Neuronal stem cell (in vitro differentiated cells): ENCODE measurements at regions not wholly inside any gene's neighbourhood (a gene's known extent, or its start where the extent isn't known, plus 50 kb on each side); places are given as distances from the start of the nearest gene placed in this dataset.
A peak's percentile ranks its signal among the peaks of the same experiment; 100 is the strongest.
"Not testable (repeated sequence)": the region's sequence is repeated elsewhere in the genome, so short reads cannot be mapped to it uniquely, and the experiment has no call there.

Experiments used
- DNase-seq: peaks from one replicate; pipeline ENCODE4 v3.0.0-alpha.2; 2013; ENCODE audit warnings: low spot score
- H2AFZ ChIP-seq: one replicate; pipeline ENCODE4 v1.6.1; 2013; ENCODE audit warnings: mild to moderate bottlenecking, low read length, inconsistent platforms
- H2AK5ac ChIP-seq: 2 replicates; pipeline ENCODE4 v1.6.1; 2013; ENCODE audit warnings: low read depth, mild to moderate bottlenecking, inconsistent platforms, low read length, moderate library complexity, mixed read lengths
- H2BK120ac ChIP-seq: 2 replicates; pipeline ENCODE4 v1.6.1; 2013; ENCODE audit warnings: low read depth, mild to moderate bottlenecking, inconsistent platforms, low read length, moderate library complexity, mixed read lengths
- H2BK12ac ChIP-seq: one replicate; pipeline ENCODE4 v1.6.1; 2013; ENCODE audit warnings: low read length, inconsistent platforms
- H2BK15ac ChIP-seq: 2 replicates; pipeline ENCODE4 v1.6.1; 2013; ENCODE audit warnings: mild to moderate bottlenecking, low read length, inconsistent platforms, mixed read lengths
- H2BK5ac ChIP-seq: one replicate; pipeline ENCODE4 v1.6.1; 2013; ENCODE audit warnings: inconsistent platforms, mild to moderate bottlenecking, low read length, moderate library complexity
- H3K14ac ChIP-seq: one replicate; pipeline ENCODE4 v1.6.1; 2013; ENCODE audit warnings: low read length, inconsistent platforms
- H3K18ac ChIP-seq: 2 replicates; pipeline ENCODE4 v1.6.1; 2013; ENCODE audit warnings: low read length, inconsistent platforms
- H3K23ac ChIP-seq: 2 replicates; pipeline ENCODE4 v1.6.1; 2013; ENCODE audit warnings: low read depth, mild to moderate bottlenecking, mixed read lengths, low read length, inconsistent platforms; ENCODE audit not compliant: poor library complexity
- H3K27ac ChIP-seq: replicated peaks from 3 replicates; pipeline ENCODE4 v1.5.1; 2013; ENCODE audit warnings: low read length, inconsistent platforms
- H3K27me3 ChIP-seq, 3 experiments: 2 replicates each; pipeline ENCODE4 v1.6.1; 2013; ENCODE audit warnings: low read length in 3 of 3, mild to moderate bottlenecking in 2 of 3, inconsistent platforms in 1 of 3, low read depth in 1 of 3, mixed read lengths in 1 of 3, moderate library complexity in 1 of 3; ENCODE audit not compliant: control insufficient read depth in 3 of 3, insufficient read depth in 3 of 3
- H3K36me3 ChIP-seq, 2 donors: replicated peaks in 1 of 2; 2 replicates each; pipeline ENCODE4 v1.6.1; 2013; ENCODE audit warnings: low read length in 2 of 2; ENCODE audit not compliant: control insufficient read depth in 2 of 2, insufficient read depth in 2 of 2
- H3K4ac ChIP-seq: 2 replicates; pipeline ENCODE4 v1.6.1; 2013; ENCODE audit warnings: inconsistent platforms, mild to moderate bottlenecking, low read length, moderate library complexity
- H3K4me1 ChIP-seq, 2 donors: 1 replicate in 1 of 2; 2 replicates in 1 of 2; pipeline ENCODE4 v1.6.1; 2013; ENCODE audit warnings: low read length in 2 of 2, low read depth in 1 of 2; ENCODE audit not compliant: control insufficient read depth in 2 of 2, insufficient read depth in 1 of 2
- H3K4me2 ChIP-seq: one replicate; pipeline ENCODE4 v1.6.1; 2013; ENCODE audit warnings: mild to moderate bottlenecking, low read length, inconsistent platforms; ENCODE audit not compliant: insufficient read depth, poor library complexity, severe bottlenecking
- H3K4me3 ChIP-seq, 2 donors: 2 replicates each; pipeline ENCODE4 v1.5.1; 2013; ENCODE audit warnings: low read length in 2 of 2, mild to moderate bottlenecking in 2 of 2, inconsistent platforms in 1 of 2, moderate library complexity in 1 of 2
- H3K79me1 ChIP-seq: one replicate; pipeline ENCODE4 v1.6.1; 2013; ENCODE audit warnings: low read depth, mild to moderate bottlenecking, inconsistent platforms, low read length, moderate library complexity
- H3K9ac ChIP-seq: one replicate; pipeline ENCODE4 v1.6.1; 2013; ENCODE audit warnings: mild to moderate bottlenecking, low read depth, low read length, inconsistent platforms; ENCODE audit not compliant: poor library complexity
- H3K9me3 ChIP-seq, 2 donors: replicated peaks in 1 of 2; 2 replicates each; pipeline versions ENCODE3 to v1.6.1; 2013; ENCODE audit warnings: low read length in 2 of 2, mild to moderate bottlenecking in 2 of 2, inconsistent platforms in 1 of 2, low read depth in 1 of 2, mixed read lengths in 1 of 2, moderate library complexity in 1 of 2; ENCODE audit not compliant: control insufficient read depth in 2 of 2, insufficient read depth in 1 of 2
- H4K8ac ChIP-seq: one replicate; pipeline ENCODE4 v1.6.1; 2013; ENCODE audit warnings: low read depth, mild to moderate bottlenecking, inconsistent platforms, low read length, moderate library complexity
- H4K91ac ChIP-seq: one replicate; pipeline ENCODE4 v1.6.1; 2013; ENCODE audit warnings: low read length, low read depth, mild to moderate bottlenecking, inconsistent platforms; ENCODE audit not compliant: poor library complexity
- WGBS, 2 donors: extraction: QIAGEN DNeasy Blood & Tissue Kit; methylation state at CpG; one replicate each; pipeline ENCODE4 v1.1.7; 2013; ENCODE audit warnings: missing lambda C conversion rate in 2 of 2, mixed read lengths in 1 of 2; ENCODE audit not compliant: insufficient read length in 2 of 2, insufficient replicate concordance in 1 of 2; ENCODE audit errors: extremely low coverage in 2 of 2; 5-methylcytosine and 5-hydroxymethylcytosine counted together

- H3K79me1 ChIP-seq, H3K4me2 ChIP-seq, H3K18ac ChIP-seq, H3K4ac ChIP-seq, H2BK15ac ChIP-seq, H3K36me3 ChIP-seq, H3K4me3 ChIP-seq, H3K4me1 ChIP-seq, H2BK12ac ChIP-seq, H3K9me3 ChIP-seq, H4K8ac ChIP-seq, H3K9ac ChIP-seq, H4K91ac ChIP-seq, H2AFZ ChIP-seq, DNase-seq, H3K27me3 ChIP-seq, H2BK5ac ChIP-seq, H2BK120ac ChIP-seq, H2AK5ac ChIP-seq, H3K14ac ChIP-seq, H3K23ac ChIP-seq, H3K27ac ChIP-seq: not testable (repeated sequence)
- no CpG with 5 or more reads among the region's 3 CpGs for WGBS, 2 donors
Observed at GRCh38 chr4:134483514-134483913, 281.9 kb upstream of the PABPC4L start.

GRCh38 chr4:134471569-134471968 lies 270.0 kb upstream of the PABPC4L start:
- no peaks in the 10 kb centered on the region for H3K4me1 ChIP-seq
- H3K27ac ChIP-seq = no peak overlapping the region
- no peak overlapping the region for H2BK15ac ChIP-seq
- no peak overlapping the region for H3K9ac ChIP-seq
- no peaks in the 10 kb centered on the region for H3K9me3 ChIP-seq
- no peak overlapping the region for H2AFZ ChIP-seq
- no peaks in the 10 kb centered on the region for H3K36me3 ChIP-seq
- no peak overlapping the region for H2BK12ac ChIP-seq
- H3K14ac ChIP-seq = no peak overlapping the region
- no peak overlapping the region for H4K8ac ChIP-seq
- no peak overlapping the region for H3K4me2 ChIP-seq
- no peak for DNase-seq
- no peaks in the 10 kb centered on the region for H3K27me3 ChIP-seq
- H2BK120ac ChIP-seq = no peak overlapping the region
- H4K91ac ChIP-seq = no peak overlapping the region
- no CpG with 5 or more reads among the region's 1 CpG for WGBS, 2 donors
- H2AK5ac ChIP-seq = no peak overlapping the region
- no peak overlapping the region for H3K4me3 ChIP-seq
- no peak overlapping the region for H3K18ac ChIP-seq
- no peak overlapping the region for H2BK5ac ChIP-seq
- H3K23ac ChIP-seq = no peak overlapping the region
- H3K79me1 ChIP-seq = no peaks in the 10 kb centered on the region
- no peak overlapping the region for H3K4ac ChIP-seq

DNA sequence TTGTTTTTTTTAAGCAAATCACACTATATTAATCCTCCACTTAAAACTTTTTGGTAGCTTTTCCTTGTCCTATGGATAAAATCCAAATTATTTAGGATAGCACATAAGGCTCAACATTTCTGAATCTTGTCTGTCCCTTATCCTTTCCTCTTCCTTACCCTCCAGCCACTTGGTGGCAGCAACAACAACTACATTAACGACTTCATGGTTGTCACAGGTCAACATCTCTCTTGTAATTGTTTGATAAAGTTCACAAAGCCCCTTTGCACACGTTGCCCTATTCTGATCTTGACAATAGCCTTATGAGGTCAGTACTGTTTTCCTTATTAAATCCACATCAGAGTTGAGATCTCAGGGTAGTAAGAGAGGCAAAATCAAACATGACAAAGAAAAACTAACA lies 269.0 kb upstream of the PABPC4L start:
- Histone ChIP-seq H2AFZ (peak overlapping the region; percentile 13), H3K18ac (no peak overlapping the region), H3K9me3 (no peaks in the 10 kb centered on the region), H2BK120ac (no peak overlapping the region), H2AK5ac (no peak overlapping the region), H3K36me3 (no peaks in the 10 kb centered on the region), H3K27ac (no peak overlapping the region), H3K4me1 (no peaks in the 10 kb centered on the region), H4K91ac (no peak overlapping the region), H3K4me2 (no peak overlapping the region), H2BK5ac (no peak overlapping the region), H3K79me1 (no peaks in the 10 kb centered on the region), H3K4me3 (no peak overlapping the region), H3K14ac (no peak overlapping the region), H3K9ac (no peak overlapping the region), H2BK12ac (no peak overlapping the region), H3K23ac (no peak overlapping the region), H3K4ac (no peak overlapping the region), H3K27me3 (no peaks in the 10 kb centered on the region), H4K8ac (no peak overlapping the region), H2BK15ac (no peak overlapping the region)
- no peak for DNase-seq
- WGBS, 2 donors = no CpG with 5 or more reads among the region's 2 CpGs

DNA sequence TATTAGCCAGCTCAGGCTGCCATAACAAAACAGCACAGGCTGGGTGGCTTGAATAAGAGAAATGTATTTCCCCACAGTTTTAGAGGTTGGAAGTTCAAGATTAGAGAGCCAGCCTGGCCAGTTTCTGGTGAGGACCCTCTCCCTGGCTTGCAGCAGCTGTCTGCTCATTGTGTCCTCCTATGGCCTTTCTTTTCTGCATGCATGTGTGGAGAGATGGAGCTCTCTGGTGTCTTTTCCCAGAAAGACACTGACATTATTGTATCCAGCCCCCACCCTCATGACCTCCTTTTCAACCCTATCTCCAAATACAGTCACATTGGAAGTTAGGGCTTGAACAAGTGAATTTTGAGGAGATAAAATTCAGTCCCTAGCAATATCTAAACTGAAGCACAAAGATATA lies 263.8 kb upstream of the PABPC4L start:
- no peak for DNase-seq
- H2BK5ac ChIP-seq = no peak overlapping the region

More for the DNA sequence above, 263.8 kb upstream of the PABPC4L start:
- H3K4me1 ChIP-seq = no peaks in the 10 kb centered on the region
- no peak overlapping the region for H3K18ac ChIP-seq
- no peak overlapping the region for H3K23ac ChIP-seq
- H3K9me3 ChIP-seq = no peaks in the 10 kb centered on the region
- no peak overlapping the region for H3K27ac ChIP-seq
- no peaks in the 10 kb centered on the region for H3K79me1 ChIP-seq
- H2AK5ac ChIP-seq = no peak overlapping the region
- no peaks in the 10 kb centered on the region for H3K27me3 ChIP-seq
- no peak overlapping the region for H3K14ac ChIP-seq
- no peak overlapping the region for H2BK15ac ChIP-seq
- H2AFZ ChIP-seq = no peak overlapping the region
- H3K4me2 ChIP-seq = no peak overlapping the region
- H4K8ac ChIP-seq = no peak overlapping the region
- H2BK120ac ChIP-seq = no peak overlapping the region
- no peak overlapping the region for H4K91ac ChIP-seq
- no peak overlapping the region for H3K4ac ChIP-seq
- H3K4me3 ChIP-seq = no peak overlapping the region
- H3K9ac ChIP-seq = no peak overlapping the region
- no peak overlapping the region for H2BK12ac ChIP-seq
- no peaks in the 10 kb centered on the region for H3K36me3 ChIP-seq
